Stimulated activated CD4-positive, alpha-beta T cell treated with anti-CD3 and anti-CD28 coated beads, Interleukin-12 subunit alpha, Interleukin-12 subunit beta, amount 100 ng/mL, for 4 hours (primary cell): ENCODE measurements at regions not wholly inside any gene's neighbourhood (a gene's known extent, or its start where the extent isn't known, plus 50 kb on each side); places are given as distances from the start of the nearest gene placed in this dataset.

ENCODE experiments used
- DNase-seq: peaks from one replicate; pipeline ENCODE4 v3.0.0-alpha.2; 2020

- DNase-seq = no peak
Measured at GRCh38 chr5:106171132-106171531, 1499.6 kb downstream of the EFNA5 start.

DNA sequence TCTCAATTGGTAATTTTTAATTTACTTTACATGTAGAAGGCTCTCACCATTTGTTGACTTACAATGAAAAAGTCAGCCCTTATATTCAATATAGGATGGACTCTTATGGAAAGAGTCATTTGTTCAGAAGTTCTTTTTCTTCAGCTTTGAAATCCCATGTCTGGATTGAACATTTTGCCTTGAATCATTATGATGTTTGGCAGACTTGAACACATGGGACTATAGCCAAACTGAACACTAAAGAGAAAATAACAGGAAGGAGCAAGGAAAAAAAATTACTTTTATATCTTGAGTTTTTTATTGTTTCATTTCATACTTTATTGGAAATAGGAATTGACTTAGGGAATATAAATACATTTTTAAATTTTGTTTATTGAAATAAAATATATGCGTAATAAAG, 1503.0 kb downstream of the EFNA5 start:
- DNase-seq = no peak

GRCh38 chr5:106163233-106163632, 1507.5 kb downstream of the EFNA5 start:
- DNase-seq = no peak

DNA sequence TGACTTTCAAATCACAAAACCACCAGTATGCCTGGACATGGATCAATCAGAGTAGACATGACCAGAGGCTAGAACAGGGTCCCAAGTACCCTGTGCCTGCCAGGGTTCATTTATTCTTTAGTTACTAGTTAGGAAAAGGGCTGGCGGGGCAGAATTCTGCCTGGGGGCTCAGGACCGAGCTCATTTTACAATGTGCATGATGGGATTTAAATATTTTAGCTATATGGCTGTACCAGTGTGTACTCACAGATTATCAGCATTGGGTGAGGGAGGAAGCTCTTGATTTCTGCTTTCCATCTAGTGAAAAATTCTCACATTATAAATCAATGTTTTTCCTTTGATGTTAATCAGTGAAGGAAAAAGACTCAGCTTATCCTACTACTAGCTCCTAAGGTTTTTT, 1511.1 kb downstream of the EFNA5 start:
- DNase-seq = no peak

GRCh38 chr5:106154280-106154716, 1516.4 kb downstream of the EFNA5 start:
- DNase-seq = no peak

GRCh38 chr5:106152569-106152968, 1518.2 kb downstream of the EFNA5 start:
- DNase-seq = no peak

GRCh38 chr5:106142116-106142515, 1528.6 kb downstream of the EFNA5 start:
- no peak for DNase-seq

GRCh38 chr5:106140101-106140500, 1530.6 kb downstream of the EFNA5 start:
- DNase-seq = no peak

DNA sequence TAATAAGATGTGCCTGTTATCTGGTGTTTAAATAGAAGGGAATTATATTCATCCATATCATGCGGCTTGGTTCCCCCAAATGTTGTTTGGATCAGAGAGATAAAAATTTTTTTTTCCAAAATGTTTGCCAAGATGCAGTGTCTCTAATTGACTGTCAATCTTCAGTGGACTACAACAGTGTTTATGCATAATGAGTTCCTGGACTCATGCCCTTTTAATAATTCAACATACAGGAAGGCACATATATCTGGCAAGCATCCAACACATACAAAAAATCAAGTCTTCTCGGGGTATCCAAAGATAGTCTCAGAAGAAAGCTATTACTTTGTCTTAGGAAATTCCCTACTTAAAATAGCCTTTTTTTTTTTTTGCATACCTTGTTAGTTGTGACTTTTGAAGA, 1534.7 kb downstream of the EFNA5 start:
- no peak for DNase-seq

DNA sequence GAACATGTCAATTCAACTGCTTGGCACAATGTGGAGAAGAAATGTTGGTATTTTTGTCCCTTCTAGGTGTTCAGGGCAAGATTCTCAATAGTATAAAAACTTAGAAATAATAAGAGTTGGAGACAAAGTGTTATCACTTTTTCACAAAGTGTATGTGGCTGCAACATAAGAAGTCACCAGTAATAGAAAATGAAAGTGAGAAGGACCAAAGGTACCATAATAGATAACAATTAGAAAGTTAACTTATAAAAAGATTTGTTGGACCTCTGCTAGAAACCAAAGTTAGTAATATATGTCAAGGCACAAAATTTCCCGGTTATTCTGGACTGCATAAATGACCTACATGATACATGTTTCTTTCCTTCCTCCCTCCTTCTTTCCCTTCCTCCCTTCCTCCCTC, 1535.3 kb downstream of the EFNA5 start:
- DNase-seq = no peak

DNA sequence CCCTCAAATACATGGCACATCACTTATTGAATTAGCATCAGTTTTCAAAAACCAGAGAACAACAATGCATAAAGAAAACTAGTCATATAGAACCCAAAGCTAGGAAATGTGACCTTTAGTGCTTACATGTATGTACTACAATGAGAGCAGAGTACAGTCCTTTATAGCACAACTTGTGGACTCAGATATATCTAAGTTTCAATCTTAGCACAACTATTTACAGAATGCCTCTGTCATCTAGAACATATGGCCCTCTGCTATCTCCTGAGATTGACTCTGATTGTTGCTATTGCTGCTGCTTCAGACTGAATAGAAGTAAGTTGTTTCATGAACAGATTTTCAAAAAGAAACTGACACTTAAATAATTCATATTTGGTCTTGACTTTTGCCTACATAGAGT, 1536.2 kb downstream of the EFNA5 start:
- no peak for DNase-seq

DNA sequence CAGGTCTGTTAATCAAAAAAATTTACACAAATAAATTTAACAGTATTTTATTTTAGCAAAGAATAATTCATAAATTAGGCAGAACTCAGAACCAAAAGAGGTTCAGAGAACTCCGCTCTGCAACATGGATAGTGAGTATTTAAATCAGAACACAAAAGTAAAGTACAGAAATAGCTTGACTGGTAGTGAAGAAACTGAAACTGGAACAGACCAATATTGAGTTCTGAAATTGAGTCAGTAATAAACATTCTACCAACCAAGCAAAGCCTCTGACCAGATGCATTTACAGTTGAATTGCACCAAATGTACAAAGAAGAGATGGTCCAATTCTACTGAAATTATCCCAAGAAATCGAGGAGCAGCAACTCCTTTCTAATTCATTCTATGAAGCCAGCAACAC, 1542.8 kb downstream of the EFNA5 start:
- DNase-seq = no peak

DNA sequence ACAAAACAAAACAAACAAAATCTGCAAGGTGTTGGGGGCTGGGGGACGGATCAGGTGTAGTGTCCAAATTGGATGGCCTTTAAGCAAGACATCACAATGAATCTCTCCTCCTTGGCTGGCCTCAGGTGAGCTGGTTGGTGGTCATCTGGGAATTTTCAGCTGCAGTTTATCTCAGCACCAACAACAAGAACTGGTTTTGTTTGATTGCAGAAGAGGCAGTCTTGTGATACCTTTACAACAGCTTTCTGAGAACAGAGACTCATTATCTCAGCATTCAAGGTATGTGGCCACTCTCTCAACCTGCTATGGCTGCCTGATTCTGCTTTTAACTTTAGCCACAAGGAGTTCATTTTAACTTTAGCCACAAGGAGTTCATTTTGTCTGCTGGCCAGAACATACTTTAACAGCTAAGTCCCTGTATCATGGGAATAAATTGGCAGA, 1543.4 kb downstream of the EFNA5 start:
- DNase-seq = no peak

DNA sequence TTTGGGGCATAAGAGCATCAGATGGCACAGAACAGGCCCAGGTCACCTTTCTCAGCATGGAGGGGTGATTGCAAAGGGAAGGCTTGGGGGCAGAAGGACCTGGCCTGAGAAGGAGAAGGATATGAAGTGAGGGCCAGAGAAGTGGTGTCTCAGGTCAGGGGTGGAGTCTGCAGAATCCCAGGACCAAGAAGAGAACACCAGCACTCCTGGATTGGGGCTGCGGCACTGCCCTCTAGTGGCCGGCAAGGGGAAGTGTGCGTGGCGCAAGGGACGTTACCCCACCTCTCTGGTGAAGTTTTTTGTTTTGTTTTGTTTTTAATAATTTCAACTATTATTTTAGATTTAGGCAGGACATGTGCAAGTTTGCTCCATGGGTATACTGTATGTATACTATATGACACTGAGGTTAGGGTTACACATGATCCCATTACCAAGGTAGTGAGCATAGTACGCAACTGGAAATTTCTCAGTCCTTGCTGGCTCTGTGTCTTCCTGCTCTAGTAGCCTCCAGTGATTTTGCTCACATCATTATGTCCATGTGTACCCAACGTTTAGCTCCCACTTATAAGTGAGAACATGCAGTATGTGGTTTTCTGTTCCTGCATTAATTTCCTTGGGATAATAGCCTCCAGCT, 1548.6 kb downstream of the EFNA5 start:
- DNase-seq = no peak

- DNase-seq = no peak
Measured at GRCh38 chr5:106116682-106117081, 1554.1 kb downstream of the EFNA5 start.

DNA sequence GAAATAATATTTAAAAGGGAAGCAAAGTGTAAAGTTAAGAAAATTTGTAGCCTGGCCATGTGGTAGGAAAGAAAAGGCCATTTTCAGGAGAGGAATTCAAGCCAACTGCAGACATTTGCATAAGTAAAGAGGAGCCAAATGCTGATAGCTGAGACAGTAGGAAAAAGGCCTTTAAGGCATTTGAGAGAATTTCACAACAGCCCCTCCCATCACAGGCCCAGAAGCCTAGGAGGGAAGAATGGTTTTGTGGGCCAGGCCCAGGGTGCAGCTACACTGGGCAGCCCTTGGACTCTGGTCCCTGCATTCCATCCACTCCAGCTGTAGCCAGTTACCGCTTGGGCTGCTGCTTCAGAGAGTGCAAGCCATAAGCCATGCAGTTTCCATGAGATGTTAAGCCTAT, 1556.8 kb downstream of the EFNA5 start:
- no peak for DNase-seq

DNA sequence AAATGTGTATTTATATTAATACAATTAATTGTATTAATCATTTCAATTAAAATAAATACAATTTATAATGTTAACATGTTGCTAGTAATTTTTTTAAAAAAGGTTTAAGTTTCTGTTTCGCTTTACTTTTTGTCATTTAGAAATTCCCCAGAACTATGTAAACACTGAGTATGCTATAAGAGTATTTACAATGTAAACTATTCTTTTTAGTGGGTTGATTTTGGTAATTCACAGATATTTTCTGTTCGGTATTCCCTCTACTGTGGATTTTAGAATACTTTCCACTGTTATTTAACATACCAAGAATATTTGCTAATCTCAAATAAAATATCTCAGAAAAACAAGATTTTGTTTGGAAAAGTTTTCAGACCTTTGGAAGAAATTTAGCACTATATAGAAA, 1564.4 kb downstream of the EFNA5 start:
- DNase-seq = no peak

- DNase-seq = no peak
Measured at GRCh38 chr5:106097340-106097739, 1573.4 kb downstream of the EFNA5 start.

- no peak for DNase-seq
Measured at GRCh38 chr5:106094839-106095238, 1575.9 kb downstream of the EFNA5 start.

DNA sequence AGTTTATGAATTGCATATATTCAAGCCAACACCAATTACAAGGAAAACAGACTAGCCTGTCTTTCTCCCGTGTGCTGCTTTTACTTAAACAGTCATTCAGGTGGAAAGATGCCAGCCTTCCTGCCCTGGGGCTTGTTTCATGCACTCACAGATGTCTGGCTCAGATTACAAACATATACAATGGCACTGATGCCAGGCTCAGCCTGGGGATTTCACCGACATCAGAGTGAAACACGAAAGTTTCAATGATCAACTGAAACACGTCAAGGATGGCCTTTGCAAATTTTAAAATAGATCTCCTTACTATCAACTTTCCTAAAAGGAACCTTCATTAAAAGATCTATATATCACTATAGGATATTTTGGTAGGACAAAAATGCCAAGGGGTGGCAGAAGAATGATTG, 1576.5 kb downstream of the EFNA5 start:
- no peak for DNase-seq

- DNase-seq = no peak
Measured at GRCh38 chr5:106093134-106093533, 1577.6 kb downstream of the EFNA5 start.

GRCh38 chr5:106092455-106092854, 1578.3 kb downstream of the EFNA5 start:
- no peak for DNase-seq

DNA sequence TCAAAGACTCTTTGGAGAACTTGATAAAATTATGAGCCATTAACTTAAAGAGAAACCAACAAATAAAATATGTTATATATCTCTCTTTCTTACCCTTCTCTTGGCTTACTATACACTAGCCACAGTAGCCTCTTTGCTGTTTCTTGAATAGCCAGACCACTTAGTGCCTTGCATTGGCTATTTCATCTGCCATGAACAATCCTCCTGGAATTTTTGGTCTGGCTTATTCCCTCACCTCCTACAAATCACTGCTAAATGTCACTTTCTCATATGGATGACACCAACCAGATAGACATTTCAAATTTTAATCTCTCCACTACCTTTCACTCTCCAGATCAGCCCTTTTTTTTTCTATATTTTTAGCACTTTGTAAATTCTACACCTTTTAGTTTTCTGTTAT, 1581.7 kb downstream of the EFNA5 start:
- no peak for DNase-seq

DNA sequence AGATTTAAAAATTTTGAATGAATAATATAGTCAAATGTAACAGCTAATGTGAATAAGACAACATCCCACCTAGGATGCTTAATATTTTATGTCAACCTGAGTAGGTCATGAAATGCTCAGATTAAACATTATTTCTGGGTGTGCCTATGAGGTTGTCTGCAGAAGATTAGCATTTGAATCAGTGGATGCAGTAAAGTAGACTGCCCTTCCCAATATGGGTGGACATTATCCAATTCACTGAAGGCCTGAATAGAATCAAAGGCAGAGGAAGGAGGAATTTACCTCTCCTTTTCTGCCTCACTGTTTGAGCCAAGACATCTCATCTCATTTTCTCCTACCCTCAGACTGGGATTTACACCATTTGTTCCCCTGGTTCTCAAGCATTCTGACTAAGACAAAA, 1582.3 kb downstream of the EFNA5 start:
- DNase-seq = no peak

GRCh38 chr5:106086352-106086751, 1584.4 kb downstream of the EFNA5 start:
- no peak for DNase-seq

DNA sequence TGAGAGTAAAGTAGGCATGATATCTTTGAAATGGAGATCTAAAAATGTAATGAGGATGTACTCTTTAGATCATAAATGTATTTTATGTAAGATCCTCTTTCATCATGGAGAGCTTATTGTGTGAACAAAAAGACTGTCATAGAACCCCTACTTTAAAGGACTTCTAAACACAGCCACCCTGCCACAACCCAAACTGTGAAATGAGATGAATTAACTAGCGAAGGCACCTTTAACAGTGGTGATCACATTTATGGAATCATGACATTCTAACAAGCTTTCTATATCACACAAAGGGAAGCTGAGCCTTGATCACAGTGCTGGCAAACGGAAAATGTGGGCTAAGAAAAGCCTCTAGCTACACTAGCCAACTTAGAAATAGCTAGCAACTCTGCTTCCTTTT, 1585.2 kb downstream of the EFNA5 start:
- DNase-seq = no peak
